Neutrophil (primary cell): ENCODE measurements at regions not wholly inside any gene's neighbourhood (a gene's known extent, or its start where the extent isn't known, plus 50 kb on each side); places are given as distances from the start of the nearest gene placed in this dataset.
"Not testable (repeated sequence)": the region's sequence is repeated elsewhere in the genome, so short reads cannot be mapped to it uniquely, and the experiment has no call there.

Experiments used
- H3K27ac ChIP-seq: fragments of 200-600 bp; sonication (generic); 2 replicates; pipeline ENCODE4 v1.5.1; 2016; ENCODE audit warnings: mild to moderate bottlenecking, moderate library complexity
- H3K27me3 ChIP-seq: fragments of 200-600 bp; sonication (generic); 2 replicates; pipeline ENCODE4 v1.6.0; 2016; ENCODE audit warnings: mild to moderate bottlenecking
- H3K36me3 ChIP-seq: fragments of 200-600 bp; sonication (generic); 2 replicates; pipeline ENCODE4 v1.5.1; 2017
- H3K4me1 ChIP-seq, 2 experiments: fragments of 200-600 bp in 1 of 2; sonication (generic) in 1 of 2; 1 replicate in 1 of 2; 2 replicates in 1 of 2; pipeline versions ENCODE4 v1.5.1 to v1.6.1; 2013 to 2016; ENCODE audit warnings: low read depth in 1 of 2, low read length in 1 of 2, mild to moderate bottlenecking in 1 of 2, moderate library complexity in 1 of 2; ENCODE audit not compliant: control insufficient read depth in 1 of 2, insufficient read depth in 1 of 2
- H3K4me3 ChIP-seq, 2 experiments: fragments of 200-600 bp in 1 of 2; sonication (generic) in 1 of 2; 1 replicate in 1 of 2; 2 replicates in 1 of 2; pipeline ENCODE4 v1.5.1; 2013 to 2016; ENCODE audit warnings: low read depth in 1 of 2, low read length in 1 of 2, mild to moderate bottlenecking in 1 of 2, moderate library complexity in 1 of 2
- H3K9me3 ChIP-seq: fragments of 200-600 bp; sonication (generic); 2 replicates; pipeline ENCODE4 v1.5.1; 2016
- CTCF ChIP-seq: fragments of 200-600 bp; sonication (generic); IDR thresholded peaks from 2 replicates; pipeline ENCODE4 v1.5.1; 2016; ENCODE audit warnings: antibody characterized with exemption

- Histone ChIP-seq H3K36me3 (no peaks in the 10 kb centered on the region), H3K27ac (no peak overlapping the region), H3K27me3 (no peaks in the 10 kb centered on the region), H3K4me1 (no peaks in the 10 kb centered on the region), H3K9me3 (no peaks in the 10 kb centered on the region), H3K4me3 (no peak overlapping the region)
- no peak for TF ChIP-seq CTCF
Measured at GRCh38 chrX:122363112-122363795, 820.8 kb upstream of the GRIA3 start.

GRCh38 chrX:122375533-122375932, 808.5 kb upstream of the GRIA3 start:
- not testable (repeated sequence) for H3K4me3 ChIP-seq, H3K27me3 ChIP-seq, H3K9me3 ChIP-seq, H3K36me3 ChIP-seq, H3K4me1 ChIP-seq, H3K27ac ChIP-seq

GRCh38 chrX:122389005-122389404, 795.1 kb upstream of the GRIA3 start:
- no peaks in the 10 kb centered on the region for H3K36me3 ChIP-seq
- TF ChIP-seq CTCF, result no peak
- no peaks in the 10 kb centered on the region for H3K4me1 ChIP-seq
- no peaks in the 10 kb centered on the region for H3K27me3 ChIP-seq
- no peak overlapping the region for H3K4me3 ChIP-seq
- no peak overlapping the region for H3K27ac ChIP-seq
- no peaks in the 10 kb centered on the region for H3K9me3 ChIP-seq

GRCh38 chrX:122418758-122419157, 765.3 kb upstream of the GRIA3 start:
- Histone ChIP-seq H3K4me1 (no peaks in the 10 kb centered on the region), H3K9me3 (no peaks in the 10 kb centered on the region), H3K36me3 (no peaks in the 10 kb centered on the region), H3K27ac (no peak overlapping the region), H3K27me3 (no peaks in the 10 kb centered on the region), H3K4me3 (no peak overlapping the region)
- TF ChIP-seq CTCF, result no peak

GRCh38 chrX:122421434-122422121, 762.5 kb upstream of the GRIA3 start:
- no peaks in the 10 kb centered on the region for H3K4me1 ChIP-seq
- H3K9me3 ChIP-seq, result no peaks in the 10 kb centered on the region
- no peaks in the 10 kb centered on the region for H3K36me3 ChIP-seq
- H3K27ac ChIP-seq, result no peak overlapping the region
- H3K4me3 ChIP-seq, result no peak overlapping the region
- TF ChIP-seq CTCF, result no peak
- no peaks in the 10 kb centered on the region for H3K27me3 ChIP-seq

GRCh38 chrX:122422547-122422946, 761.5 kb upstream of the GRIA3 start:
- Histone ChIP-seq H3K27ac (no peak overlapping the region), H3K36me3 (no peaks in the 10 kb centered on the region), H3K4me1 (no peaks in the 10 kb centered on the region), H3K27me3 (no peaks in the 10 kb centered on the region), H3K4me3 (no peak overlapping the region), H3K9me3 (no peaks in the 10 kb centered on the region)
- no peak for TF ChIP-seq CTCF
